HG02884 (cell line): ENCODE measurements at regions not wholly inside any gene's neighbourhood (a gene's known extent, or its start where the extent isn't known, plus 50 kb on each side); places are given as distances from the start of the nearest gene placed in this dataset.

Experiments used
- ATAC-seq: cut with Tn5 transposase; IDR thresholded peaks from one replicate; pipeline ENCODE4 v1.9.1; 2021; ENCODE audit warnings: mild to moderate bottlenecking, moderate library complexity; ENCODE audit not compliant: unreplicated experiment

GRCh38 chr1:239676522-239677273 is 290.3 kb downstream of the CHRM3 start:
- ATAC-seq = no peak

- no peak for ATAC-seq
These were observed 291.0 kb downstream of the CHRM3 start for GRCh38 chr1:239677362-239677761.

GRCh38 chr1:239678181-239678580 is 291.8 kb downstream of the CHRM3 start:
- ATAC-seq = no peak

- ATAC-seq = no peak
These were observed 295.7 kb downstream of the CHRM3 start for GRCh38 chr1:239682046-239682445.

GRCh38 chr1:239682960-239683359 is 296.6 kb downstream of the CHRM3 start:
- ATAC-seq = no peak

- no peak for ATAC-seq
These were observed 300.0 kb downstream of the CHRM3 start for GRCh38 chr1:239686386-239686785.

GRCh38 chr1:239696317-239696716 is 309.9 kb downstream of the CHRM3 start:
- no peak for ATAC-seq

GRCh38 chr1:239700667-239701066 is 314.3 kb downstream of the CHRM3 start:
- ATAC-seq = no peak

GRCh38 chr1:239703075-239703474 is 316.7 kb downstream of the CHRM3 start:
- ATAC-seq = no peak

GRCh38 chr1:239706245-239706892 is 320.0 kb downstream of the CHRM3 start:
- ATAC-seq = no peak

GRCh38 chr1:239707615-239708014 is 321.2 kb downstream of the CHRM3 start:
- ATAC-seq = no peak

- ATAC-seq = no peak
These were observed 322.3 kb downstream of the CHRM3 start for GRCh38 chr1:239708622-239709021.

- ATAC-seq = no peak
These were observed 325.4 kb downstream of the CHRM3 start for GRCh38 chr1:239711768-239712167.

GRCh38 chr1:239717097-239717917 is 330.9 kb downstream of the CHRM3 start:
- ATAC-seq = no peak

GRCh38 chr1:239717918-239718184 is 331.5 kb downstream of the CHRM3 start:
- ATAC-seq = no peak

- ATAC-seq = no peak
These were observed 332.2 kb downstream of the CHRM3 start for GRCh38 chr1:239718571-239718970.

GRCh38 chr1:239718997-239719628 is 332.7 kb downstream of the CHRM3 start:
- ATAC-seq = no peak

- no peak for ATAC-seq
These were observed 333.4 kb downstream of the CHRM3 start for GRCh38 chr1:239719642-239720258.

- no peak for ATAC-seq
These were observed 335.7 kb downstream of the CHRM3 start for GRCh38 chr1:239722035-239722434.

GRCh38 chr1:239723776-239724367 is 337.5 kb downstream of the CHRM3 start:
- ATAC-seq = no peak

- ATAC-seq = no peak
These were observed 339.0 kb downstream of the CHRM3 start for GRCh38 chr1:239725371-239725770.
